HG03558 (cell line): ENCODE measurements at regions not wholly inside any gene's neighbourhood (a gene's known extent, or its start where the extent isn't known, plus 50 kb on each side); places are given as distances from the start of the nearest gene placed in this dataset.

Experiments
- ATAC-seq: cut with Tn5 transposase; IDR thresholded peaks from one replicate; pipeline ENCODE4 v1.9.1; 2021; ENCODE audit warnings: moderate number of reproducible peaks; ENCODE audit not compliant: unreplicated experiment; ENCODE audit errors: extremely low read depth

DNA sequence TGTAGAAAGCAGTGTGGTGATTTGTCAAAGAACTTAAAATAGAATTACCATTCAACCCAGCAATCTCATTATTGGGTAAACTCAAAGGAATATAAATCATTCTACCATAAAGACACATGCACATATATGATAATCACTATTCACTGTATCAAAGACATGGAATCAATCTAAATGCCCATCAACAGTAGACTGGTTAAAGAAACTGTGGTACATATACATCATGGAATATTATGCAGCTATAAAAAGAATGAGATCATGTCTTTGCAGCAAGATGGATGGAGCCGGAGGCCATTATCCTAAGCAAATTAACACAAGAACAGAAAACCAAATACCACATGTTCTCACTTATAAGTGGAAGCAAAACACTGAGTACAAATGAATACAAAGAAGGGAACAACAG is 281.5 kb upstream of the MAGI2 start:
- ATAC-seq, result no peak

DNA sequence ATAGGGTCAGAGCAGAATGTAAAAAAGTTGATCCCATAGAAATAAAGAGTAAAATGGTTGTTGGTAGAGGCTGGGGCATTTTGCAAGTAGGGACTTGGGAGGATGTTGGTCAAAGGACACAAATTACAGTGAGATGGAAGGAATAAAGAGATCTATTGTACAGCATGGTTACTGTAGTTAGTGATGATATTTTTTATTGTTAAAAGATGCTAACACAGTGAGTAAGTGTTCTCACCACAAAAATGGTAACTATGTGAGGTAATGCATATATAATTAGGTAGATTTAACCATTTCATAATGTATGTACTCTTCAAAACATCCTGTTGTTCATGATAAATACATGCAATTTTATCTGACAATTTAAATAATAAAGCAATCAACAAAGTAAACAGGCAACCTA is 280.7 kb upstream of the MAGI2 start:
- no peak for ATAC-seq

DNA sequence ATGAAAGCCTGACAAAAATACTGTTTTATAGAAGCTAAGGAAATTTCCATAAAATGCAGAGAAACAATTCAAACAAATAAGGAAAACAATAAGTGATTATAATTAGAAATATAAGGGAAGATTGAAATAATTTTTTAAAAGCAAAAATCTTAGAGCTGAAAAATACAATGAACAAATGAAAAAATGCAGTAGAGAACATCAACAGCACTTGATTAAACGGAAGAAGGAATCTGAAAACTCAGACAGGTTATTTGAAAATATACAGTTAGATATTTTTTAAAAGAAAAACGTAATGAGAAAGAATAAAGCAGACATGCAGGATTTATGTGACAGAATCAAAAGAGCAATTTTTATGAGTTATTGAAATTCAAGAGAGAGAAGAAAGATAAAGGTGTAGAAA is 279.1 kb upstream of the MAGI2 start:
- ATAC-seq, result no peak

DNA sequence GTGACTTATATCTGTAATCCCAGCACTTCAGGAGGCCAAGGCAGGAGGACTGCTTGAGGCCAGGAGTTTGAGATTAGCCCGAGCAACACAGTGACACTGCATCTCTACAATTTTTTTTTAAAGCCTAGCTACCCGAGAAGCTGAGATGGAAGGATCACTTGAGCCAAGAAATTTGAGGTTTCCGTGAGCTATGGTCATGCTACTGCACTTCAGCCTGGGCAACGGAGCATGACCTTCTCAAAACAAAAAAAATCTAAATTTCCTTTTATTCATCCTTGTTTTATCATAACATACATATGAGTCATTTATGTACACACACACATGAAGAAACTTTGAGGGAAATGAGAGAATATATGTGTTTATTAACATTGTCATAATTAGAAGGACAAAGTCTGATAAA is 277.5 kb upstream of the MAGI2 start:
- no peak for ATAC-seq

DNA sequence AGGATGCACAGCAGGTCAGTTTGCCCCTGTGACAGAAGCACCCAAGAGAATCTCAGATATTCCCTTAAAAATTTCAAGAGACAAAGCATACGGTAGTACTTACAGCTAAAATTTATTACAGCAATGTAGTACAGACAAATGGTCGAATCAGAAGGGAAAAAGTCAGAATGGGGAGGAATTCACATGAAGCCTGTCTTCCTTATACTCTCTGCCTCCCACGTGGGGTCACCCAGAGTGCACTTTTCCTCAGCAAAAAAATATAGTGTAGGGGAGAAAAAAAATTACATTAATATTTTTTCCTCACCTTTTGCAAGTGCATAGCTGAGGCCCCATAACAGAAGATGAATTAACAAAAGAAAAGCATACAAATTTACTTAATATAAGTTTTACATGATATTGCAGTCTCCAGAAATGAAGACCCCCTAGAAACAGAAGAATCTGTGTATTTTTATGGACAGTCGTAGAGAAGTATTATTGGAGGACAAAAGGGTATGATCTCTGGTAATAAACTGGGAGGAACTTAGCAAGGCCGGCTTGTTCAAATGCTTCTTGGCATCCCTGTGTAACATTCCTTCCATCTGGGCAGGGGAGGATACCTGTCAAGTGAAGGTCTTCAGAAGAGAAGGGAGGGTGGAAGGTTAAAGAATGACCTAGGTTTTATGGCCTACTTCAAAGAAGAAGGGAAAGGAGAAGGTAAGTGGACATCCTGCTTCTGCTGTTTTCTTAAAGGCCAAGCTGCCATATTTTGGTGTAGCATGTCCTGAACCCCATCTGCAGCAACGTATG is 270.6 kb upstream of the MAGI2 start:
- ATAC-seq, result no peak

DNA sequence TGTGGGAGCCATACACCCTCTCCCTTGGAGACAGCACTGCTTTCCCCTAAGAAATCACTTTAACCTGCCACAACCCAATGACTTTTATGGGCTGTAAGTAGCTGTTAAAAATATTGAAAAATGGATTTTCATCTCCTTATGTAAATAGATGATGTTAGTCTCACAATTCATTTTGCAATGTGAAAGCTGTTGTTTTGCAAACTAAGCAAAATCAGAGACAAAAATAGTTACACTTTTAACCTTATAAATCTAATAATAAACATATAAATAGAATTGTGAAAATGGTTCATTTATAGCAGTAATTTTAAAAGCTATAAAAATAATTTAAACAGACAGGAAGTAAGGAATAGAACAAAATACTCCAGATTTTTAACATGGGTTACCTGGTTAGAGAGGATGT is 268.8 kb upstream of the MAGI2 start:
- no peak for ATAC-seq

DNA sequence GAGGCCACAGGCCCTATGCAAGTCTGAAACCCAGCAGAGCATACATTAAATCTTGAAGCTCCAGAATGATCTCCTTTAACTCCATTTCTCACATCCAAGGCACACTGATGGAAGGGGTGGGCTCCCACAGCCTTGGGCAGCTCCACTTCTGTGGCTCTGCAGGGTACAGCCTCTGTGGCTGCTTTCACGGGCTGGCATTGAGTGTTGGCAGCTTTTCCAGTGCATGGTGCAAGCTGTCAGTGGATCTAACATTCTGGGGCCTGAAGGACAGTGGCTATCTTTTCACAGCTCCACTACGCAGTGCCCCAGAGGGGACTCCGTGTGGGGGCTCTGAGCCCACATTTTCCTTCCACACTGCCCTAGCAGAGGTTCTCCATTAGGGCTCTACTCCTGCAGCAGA is 265.7 kb upstream of the MAGI2 start:
- ATAC-seq, result no peak

DNA sequence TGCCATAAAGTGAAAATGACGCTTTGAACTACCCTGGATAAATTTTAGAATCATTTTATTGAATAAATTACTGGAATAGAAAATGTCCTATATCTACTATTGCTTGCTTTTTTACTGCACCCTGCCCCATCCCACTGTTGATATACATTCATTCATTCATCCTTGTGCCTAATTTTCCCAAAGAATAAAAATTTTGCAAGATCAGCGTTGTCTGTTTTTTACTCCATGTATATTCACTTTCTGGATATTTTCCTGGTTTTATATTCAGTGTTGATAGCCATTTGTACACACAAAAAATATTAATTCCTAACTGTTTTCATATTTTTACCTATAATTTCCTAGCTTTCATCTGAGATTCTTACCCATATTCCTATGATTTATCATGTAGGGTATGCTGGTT is 262.9 kb upstream of the MAGI2 start:
- ATAC-seq, result no peak

DNA sequence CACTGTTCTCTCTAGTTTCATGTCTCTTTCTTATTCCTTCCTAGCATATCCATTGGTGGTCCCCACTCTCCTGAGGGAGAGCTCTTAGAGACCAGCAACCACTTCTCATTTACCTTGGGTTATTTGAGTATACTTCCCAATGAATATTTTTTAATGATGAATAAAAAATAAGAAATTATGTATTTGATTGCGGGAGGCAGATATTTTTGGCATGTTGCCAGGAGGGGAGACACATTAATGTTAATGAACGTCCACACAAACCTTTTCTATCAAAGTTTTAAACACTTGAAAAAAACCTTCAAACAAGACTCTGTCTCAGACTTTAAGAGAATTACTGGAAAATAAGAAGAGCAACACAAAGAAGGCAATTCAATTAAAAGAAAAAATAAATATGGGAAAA is 260.6 kb upstream of the MAGI2 start:
- no peak for ATAC-seq

DNA sequence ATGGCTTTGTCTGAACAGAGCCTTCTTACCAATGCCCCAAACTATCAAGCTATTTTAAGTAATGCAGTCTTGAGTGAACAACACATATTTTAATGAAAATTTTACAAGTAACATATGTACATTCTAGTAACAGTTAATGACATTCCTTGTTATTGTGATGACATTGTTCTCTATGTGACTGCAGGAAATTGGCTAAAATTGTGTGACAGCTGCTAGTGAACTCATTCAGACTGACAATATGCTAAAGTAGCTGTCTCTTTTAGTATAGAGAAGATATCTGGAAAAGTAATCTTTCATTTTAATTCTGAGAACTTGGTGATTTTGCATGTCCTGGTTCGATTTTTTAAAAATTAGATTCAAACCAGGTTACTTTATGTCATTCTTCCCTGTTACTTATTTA is 259.8 kb upstream of the MAGI2 start:
- no peak for ATAC-seq

DNA sequence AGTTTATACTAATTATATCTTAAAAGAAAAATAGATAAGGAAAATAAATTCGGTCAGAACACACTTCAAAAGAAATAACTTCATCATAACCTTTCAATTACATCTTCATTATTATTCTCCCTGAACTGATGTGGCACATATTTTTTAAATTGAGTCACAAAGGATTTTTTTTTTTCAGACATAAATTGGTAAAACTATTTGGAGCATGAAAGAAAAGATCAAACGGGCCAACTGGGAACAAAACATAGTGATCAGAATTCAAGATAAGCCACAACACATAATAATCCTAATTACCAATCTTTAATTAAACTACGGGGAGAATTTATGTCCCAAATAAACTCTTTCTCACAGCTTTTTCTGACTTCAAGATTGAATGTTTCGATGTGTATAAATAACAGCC is 258.2 kb upstream of the MAGI2 start:
- ATAC-seq, result no peak

DNA sequence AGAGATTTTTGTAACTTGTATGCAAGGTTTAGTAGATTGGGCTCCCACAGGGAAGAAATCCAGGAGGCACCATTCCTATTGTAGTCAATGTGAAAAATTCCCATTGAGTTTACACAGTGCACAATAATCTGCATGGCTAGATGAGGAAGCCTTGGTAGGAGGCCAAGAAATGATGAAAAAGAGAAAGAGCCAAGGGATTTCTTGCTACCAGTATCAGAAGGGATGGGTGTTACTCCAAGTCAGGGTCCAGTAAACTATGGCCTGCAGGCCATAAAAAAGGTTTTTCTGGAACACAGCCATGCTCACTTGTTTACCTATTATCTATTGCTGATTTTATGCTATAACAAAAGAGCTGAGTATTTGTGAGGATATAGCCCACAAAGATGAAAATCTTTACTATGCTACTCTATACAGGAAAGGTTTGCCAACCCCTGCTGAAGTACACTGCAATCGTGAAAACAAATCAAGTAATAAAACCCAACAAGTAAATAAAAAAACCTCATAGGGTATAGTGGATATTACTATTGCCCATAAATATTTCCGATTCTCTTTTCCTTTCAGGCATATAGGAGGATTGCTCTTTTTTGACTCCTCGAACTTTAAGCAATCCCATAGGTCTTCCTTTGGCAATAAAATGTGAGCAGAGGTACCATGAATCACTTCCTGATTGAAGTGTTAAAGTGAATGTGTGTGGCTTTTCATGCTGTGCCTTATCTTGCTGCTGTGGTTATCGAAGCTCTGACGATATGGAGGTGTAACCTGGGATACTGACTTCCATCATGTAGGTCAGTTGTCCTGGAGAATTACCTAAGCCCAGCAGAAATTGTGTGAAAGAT is 256.3 kb upstream of the MAGI2 start:
- no peak for ATAC-seq

DNA sequence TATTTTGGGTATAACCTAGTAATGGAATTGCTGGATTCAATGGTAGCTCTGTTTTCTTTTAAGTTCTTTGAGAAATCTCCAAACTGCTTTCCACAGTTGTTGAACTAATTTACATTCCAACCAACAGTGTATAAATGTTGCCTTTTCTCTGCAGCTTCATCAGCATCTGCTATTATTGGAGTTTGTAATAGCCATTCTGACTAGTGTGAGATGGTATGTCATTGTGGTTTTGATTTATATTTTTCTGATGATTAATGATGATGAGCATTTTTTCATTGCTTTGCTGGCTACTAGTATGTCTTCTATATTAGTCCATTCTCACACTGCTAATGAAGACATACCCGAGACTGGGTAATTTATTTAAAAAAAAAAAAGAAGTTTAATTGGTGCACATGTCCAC is 248.6 kb upstream of the MAGI2 start:
- ATAC-seq, result no peak

DNA sequence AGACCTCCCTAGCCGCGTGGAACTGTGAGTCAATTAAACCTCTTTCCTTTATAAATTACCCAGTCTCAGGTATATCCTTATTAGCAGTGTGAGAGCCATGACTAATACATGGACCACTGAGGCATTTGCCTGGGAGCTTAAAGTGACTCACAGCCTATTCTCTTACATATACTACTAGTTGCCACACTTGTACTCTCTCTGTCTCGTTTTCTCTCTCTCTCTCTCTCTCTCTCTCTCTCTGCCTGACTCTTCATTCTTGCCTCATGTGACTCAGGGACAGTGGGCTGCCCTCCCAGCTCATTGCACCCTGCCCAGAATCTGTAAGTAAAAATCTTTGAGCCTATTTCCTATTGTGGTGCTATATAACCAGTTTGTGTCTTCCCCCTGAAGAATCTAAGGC is 238.5 kb upstream of the MAGI2 start:
- ATAC-seq, result no peak

DNA sequence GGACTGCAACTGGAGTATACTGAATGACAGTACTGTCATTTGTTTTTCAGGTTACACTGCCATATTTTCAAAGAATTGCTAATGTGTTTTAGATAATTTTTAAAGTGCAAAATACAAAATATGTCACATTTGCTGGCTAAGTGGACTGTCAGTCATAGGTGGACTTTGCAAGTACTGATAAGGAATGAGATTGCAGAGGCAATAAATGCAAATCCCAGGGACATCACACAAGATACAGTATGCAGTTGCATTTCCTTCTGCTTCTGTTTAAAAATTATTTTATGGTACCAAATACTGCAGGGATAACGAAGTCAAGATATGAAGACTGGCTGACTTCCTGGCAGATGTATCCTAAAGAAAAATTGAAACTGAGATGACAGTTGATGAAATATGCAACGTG is 237.6 kb upstream of the MAGI2 start:
- ATAC-seq, result no peak

DNA sequence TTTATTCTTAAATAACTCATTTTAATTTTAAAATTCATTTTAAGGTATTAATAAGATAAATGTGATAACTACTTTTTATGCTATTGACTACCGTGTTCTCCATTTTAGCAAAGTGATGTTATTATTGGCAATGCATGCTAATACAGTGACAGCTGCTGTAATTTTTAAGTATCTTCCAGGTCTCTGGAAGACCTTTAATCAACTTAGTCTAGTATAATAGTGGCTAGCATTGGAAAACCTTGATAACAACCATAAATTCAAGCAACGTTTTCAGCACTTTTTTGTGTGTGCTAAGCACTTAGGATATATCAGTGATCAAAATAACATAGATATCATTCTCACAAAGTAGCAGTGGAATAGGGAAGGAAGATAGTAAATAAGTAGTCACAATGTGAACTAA is 230.9 kb upstream of the MAGI2 start:
- ATAC-seq, result no peak

DNA sequence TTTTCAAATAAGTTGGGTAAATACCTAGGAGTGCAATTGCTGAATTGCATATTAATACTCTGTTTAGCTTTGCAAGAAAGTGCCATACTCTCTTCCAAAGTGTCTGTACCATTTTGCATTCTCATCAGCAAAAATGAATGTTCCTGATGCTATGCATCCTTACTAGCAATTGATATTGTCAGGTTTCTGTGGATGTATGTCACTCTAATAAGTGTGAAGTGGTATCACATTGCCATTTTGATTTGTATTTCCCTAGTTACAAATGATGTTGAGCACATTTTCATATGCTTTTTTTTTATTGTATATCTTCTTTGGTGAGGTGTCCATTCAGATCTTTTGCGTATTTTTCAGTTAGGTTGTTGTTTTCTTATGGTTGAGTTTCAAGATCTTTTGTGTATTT is 230.4 kb upstream of the MAGI2 start:
- ATAC-seq, result no peak

DNA sequence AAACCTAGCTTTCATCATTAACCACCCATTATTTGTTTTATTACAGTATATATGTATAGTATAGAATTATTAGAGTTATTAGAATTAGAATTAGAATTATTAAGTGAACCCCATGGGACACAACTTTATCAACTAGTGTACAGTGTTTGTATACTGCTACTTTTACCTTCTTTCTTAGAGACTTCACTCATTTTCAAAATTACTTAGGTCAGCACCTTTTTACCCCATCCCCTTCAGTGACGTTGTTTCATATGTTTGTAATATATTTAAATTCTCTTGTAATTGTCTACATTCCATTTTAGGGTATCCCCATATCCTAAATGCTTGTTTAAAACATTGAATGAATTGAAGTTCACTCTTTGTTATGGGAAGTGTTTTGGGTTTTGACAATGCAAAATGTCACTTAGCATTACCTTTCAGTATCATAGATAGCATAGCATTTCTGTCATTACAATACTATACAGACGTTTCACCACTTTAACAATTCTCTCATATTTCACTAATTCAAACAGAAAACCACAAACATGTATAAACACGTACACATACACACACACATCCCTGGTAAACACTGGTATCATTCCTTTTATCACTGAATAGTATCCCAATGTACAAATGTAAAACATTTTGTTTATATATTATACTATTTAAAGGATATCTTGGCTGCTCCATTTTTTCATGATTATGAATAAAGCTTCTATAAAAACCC is 229.9 kb upstream of the MAGI2 start:
- ATAC-seq, result no peak

DNA sequence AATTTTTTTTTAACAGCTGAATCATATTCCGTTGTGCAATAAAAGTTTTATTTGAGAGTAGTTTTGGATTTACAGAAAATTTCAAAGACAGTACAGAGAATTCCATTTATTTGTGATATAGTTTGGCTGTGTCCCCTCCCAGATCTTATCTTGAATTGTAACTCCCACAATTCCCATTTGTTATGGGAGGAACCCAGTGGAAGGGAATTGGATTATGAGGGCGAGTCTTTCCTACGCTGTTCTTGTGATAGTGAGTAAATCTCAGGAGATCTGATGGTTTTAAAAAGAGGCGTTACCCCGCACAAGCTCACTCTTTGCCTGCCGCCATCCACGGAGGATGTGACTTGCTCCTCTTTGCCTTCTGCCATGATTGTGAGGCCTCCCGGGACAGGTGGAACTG is 228.0 kb upstream of the MAGI2 start:
- no peak for ATAC-seq

DNA sequence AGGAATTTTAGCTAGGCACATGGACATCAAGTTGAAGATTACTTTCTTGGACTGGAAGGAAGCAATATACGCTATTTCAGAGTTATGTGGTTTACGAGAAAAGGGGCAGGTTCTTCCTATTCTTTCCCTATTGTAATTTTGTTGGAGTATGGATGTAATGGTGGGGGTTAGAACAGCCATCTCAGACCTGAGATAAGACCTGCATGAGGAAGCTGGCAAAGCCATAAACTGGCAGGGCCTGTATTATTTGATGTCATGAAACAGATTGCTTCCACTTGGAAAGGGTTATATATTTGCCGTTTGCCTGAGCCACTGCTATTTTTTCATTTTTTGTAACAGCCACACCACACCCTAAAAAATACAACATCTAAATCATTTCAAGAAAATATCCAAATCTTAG is 220.5 kb upstream of the MAGI2 start:
- ATAC-seq, result no peak

DNA sequence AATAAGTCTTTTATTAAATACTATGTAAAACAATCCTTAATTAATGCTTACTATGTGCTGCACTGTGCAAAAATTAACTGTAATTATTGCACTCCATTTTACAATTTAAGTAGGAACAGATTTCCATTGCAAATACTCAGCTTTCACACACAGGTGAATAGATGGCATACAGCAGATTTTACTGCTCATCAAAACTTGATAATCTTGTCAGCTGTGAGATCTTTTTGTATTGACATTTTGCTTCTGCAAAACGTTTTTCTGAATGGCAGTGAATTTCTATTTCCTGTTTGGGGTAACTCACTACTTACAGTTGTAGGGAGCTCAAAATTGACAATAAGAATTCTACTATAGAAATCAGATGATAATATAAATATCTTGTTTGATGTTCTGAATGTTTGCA is 220.0 kb upstream of the MAGI2 start:
- no peak for ATAC-seq
